CD1c-positive myeloid dendritic cell (primary cell): ENCODE measurements at regions not wholly inside any gene's neighbourhood (a gene's known extent, or its start where the extent isn't known, plus 50 kb on each side); places are given as distances from the start of the nearest gene placed in this dataset.
A peak's percentile ranks its signal among the peaks of the same experiment; 100 is the strongest.

ENCODE experiments used
- DNase-seq: peaks from one replicate; pipeline ENCODE4 v3.0.0-alpha.2; 2016; ENCODE audit errors: extremely low spot score

GRCh38 chr13:106981051-106981450 is 413.1 kb upstream of the ARGLU1 start:
- no peak for DNase-seq

- DNase-seq: no peak
These were observed 399.5 kb upstream of the ARGLU1 start for GRCh38 chr13:106967391-106967790.

GRCh38 chr13:106963151-106963550 is 395.2 kb upstream of the ARGLU1 start:
- no peak for DNase-seq

- DNase-seq: no peak
These were observed 393.7 kb upstream of the ARGLU1 start for GRCh38 chr13:106961651-106962050.

GRCh38 chr13:106961216-106961615 is 393.3 kb upstream of the ARGLU1 start:
- no peak for DNase-seq

GRCh38 chr13:106958621-106959048 is 390.7 kb upstream of the ARGLU1 start:
- no peak for DNase-seq

- DNase-seq: no peak
These were observed 374.6 kb upstream of the ARGLU1 start for GRCh38 chr13:106942563-106942962.

GRCh38 chr13:106941779-106942178 is 373.8 kb upstream of the ARGLU1 start:
- DNase-seq: no peak

GRCh38 chr13:106927421-106927820 is 359.5 kb upstream of the ARGLU1 start:
- no peak for DNase-seq

GRCh38 chr13:106922384-106922783 is 354.4 kb upstream of the ARGLU1 start:
- no peak for DNase-seq

GRCh38 chr13:106919638-106920037 is 351.7 kb upstream of the ARGLU1 start:
- no peak for DNase-seq

- DNase-seq: no peak
These were observed 351.2 kb upstream of the ARGLU1 start for GRCh38 chr13:106919133-106919532.

GRCh38 chr13:106918557-106918860 is 350.6 kb upstream of the ARGLU1 start:
- DNase-seq: no peak

- peak; percentile 74 for DNase-seq
These were observed 350.0 kb upstream of the ARGLU1 start for GRCh38 chr13:106917673-106918556.

- no peak for DNase-seq
These were observed 349.2 kb upstream of the ARGLU1 start for GRCh38 chr13:106917024-106917571.

- no peak for DNase-seq
These were observed 348.5 kb upstream of the ARGLU1 start for GRCh38 chr13:106916329-106916976.

GRCh38 chr13:106915146-106915545 is 347.2 kb upstream of the ARGLU1 start:
- DNase-seq: no peak

GRCh38 chr13:106911627-106912026 is 343.7 kb upstream of the ARGLU1 start:
- peak; percentile 11 for DNase-seq

GRCh38 chr13:106911020-106911419 is 343.1 kb upstream of the ARGLU1 start:
- DNase-seq: no peak

- DNase-seq: no peak
These were observed 338.6 kb upstream of the ARGLU1 start for GRCh38 chr13:106906426-106906996.

GRCh38 chr13:106905380-106906162 is 337.6 kb upstream of the ARGLU1 start:
- DNase-seq: no peak

GRCh38 chr13:106899442-106899841 is 331.5 kb upstream of the ARGLU1 start:
- no peak for DNase-seq
